Pancreas (tissue), 10 donors: ENCODE measurements at regions not wholly inside any gene's neighbourhood (a gene's known extent, or its start where the extent isn't known, plus 50 kb on each side); places are given as distances from the start of the nearest gene placed in this dataset.

Experiments
- ATAC-seq, 4 donors: fragments of 200-7000 bp; cut with Tn5 transposase; one replicate each; pipeline versions ENCODE4 v1.8.0 to v1.9.1; 2020; ENCODE audit warnings: mild to moderate bottlenecking in 4 of 4, moderate library complexity in 4 of 4
- DNase-seq, 6 donors: peaks; one replicate each; pipeline ENCODE4 v3.0.0-alpha.2; 2020
- FAIRE-seq: peaks from 2 replicates; lab custom pipeline; 2012; peaks lifted over from hg19 to GRCh38; lab: Jason Lieb, UNC
- H3K27ac ChIP-seq, 4 donors: fragments of 200-600 bp; sonication (generic); 1 replicate in 3 of 4; 2 replicates in 1 of 4; pipeline versions ENCODE4 v1.5.0 to v1.8.0; 2020
- H3K27me3 ChIP-seq, 4 donors: fragments of 200-600 bp; one replicate each; pipeline ENCODE4 v1.8.0; 2021
- H3K36me3 ChIP-seq, 3 donors: fragments of 200-600 bp; sonication (generic) in 1 of 3; one replicate each; pipeline versions ENCODE4 v1.5.0 to v1.8.0; 2020 to 2021
- H3K4me1 ChIP-seq, 3 donors: fragments of 200-600 bp; one replicate each; pipeline ENCODE4 v1.8.0; 2021
- H3K4me3 ChIP-seq, 4 donors: fragments of 200-600 bp; sonication (generic) in 2 of 4; one replicate each; pipeline versions ENCODE4 v1.5.0 to v1.8.0; 2020 to 2021
- H3K9me3 ChIP-seq, 4 donors: fragments of 200-600 bp; one replicate each; pipeline ENCODE4 v1.8.0; 2021
- CTCF ChIP-seq, 4 donors: fragments of 200-600 bp; sonication (generic) in 3 of 4; IDR thresholded peaks; one replicate each; pipeline versions ENCODE4 v1.5.0 to v1.8.0; 2021; ENCODE audit warnings: antibody characterized with exemption in 4 of 4
- whole genome bisulfite sequencing, 2 donors: extraction: QIAGEN DNeasy Blood & Tissue Kit; methylation state at CpG; one replicate each; pipeline ENCODE4 v1.1.7; 2013; 5-methylcytosine and 5-hydroxymethylcytosine counted together
- intact Hi-C, 3 donors: fragments of 100-400 bp; cut with DNase I; formaldehyde crosslinking; loops; one replicate each; pipeline versions ENCODE4 v1.11.1 to v1.14.2; 2022
- donor health status: healthy with polysubstance abuse.
- donor health status: DM: no; HTN: no; CAD: no; lungs with moderate emphysema.
- donor health status: DM: no; HTN: no; CAD: no.
- donor health status: control.
- donor health status: control.
- donor health status: Bipolar disorder and iron deficiency.
- donor health status: DM: yes; HTN: yes; CAD: no.
- donor health status: DM: no; HTN: no; CAD: no.
- donor health status: DM: no; HTN: no; CAD: no.
- donor health status: DM: yes; HTN: yes; CAD: no.

DNA sequence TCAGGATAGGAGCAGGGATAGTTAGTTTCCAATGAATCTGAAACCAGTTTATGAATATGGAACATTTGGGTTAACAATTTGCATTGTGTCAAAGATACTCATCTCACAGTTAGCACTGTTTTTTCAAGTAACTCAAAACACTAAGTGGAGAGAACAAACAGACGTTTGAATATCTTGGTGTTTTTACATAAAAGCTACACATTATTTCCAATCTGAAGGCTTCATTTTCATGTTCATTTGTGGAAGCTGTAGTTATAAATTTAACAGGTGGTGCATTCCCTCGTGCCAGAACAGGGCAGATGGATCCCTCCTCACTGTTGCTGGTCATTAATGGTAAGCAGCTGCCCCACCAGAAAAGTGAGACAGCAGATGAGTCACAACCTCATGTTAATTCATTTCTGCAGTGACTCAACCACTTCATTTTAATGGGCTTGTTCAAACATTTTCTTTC lies 286.9 kb downstream of the TMX3 start:
- Histone ChIP-seq H3K9me3 (no peaks in the 10 kb centered on the region), H3K4me1 (no peaks in the 10 kb centered on the region), H3K27ac (no peak overlapping the region), H3K36me3 (no peaks in the 10 kb centered on the region), H3K27me3 (no peaks in the 10 kb centered on the region), H3K4me3 (no peak overlapping the region)
- WGBS, 2 donors, result 31 to 51% methylated on average over 2 of the region's 2 CpGs
- ATAC-seq, result peak in 1 of 4 donors; percentile 22
- intact Hi-C loops, result no loop called here
- FAIRE-seq, result no peak
- TF ChIP-seq CTCF (IDR thresholded peaks at IDR 0.05), result no peak
- DNase-seq, result no peak

DNA sequence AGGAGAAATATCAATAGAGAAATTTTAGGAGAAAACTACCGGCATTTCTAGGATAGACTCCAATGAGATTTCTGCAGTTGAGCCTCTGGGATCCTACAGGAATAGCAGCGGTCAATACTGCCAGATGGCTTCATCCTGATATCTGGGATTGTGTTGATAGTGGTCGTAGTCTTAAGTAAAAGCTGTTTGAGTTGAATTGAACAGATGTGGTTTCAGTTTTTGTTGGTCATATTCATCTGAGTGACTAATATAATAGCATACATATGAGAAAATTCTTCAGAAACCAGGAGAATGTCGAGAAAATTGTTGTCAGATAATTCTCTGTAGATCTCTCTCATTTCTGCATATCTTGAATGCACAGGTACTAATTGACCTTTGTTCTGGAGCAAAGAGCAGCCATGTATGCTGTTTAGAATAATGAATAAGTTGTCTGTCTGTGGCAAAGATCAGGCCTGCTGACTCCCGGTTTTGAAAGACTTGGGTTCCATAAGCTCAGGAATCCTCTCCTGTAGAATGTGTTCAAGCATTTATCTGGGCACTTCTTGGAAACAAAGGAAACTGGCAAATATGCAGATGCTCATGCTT lies 288.1 kb downstream of the TMX3 start:
- no peak overlapping the region for H3K27ac ChIP-seq
- no peak for TF ChIP-seq CTCF (IDR thresholded peaks at IDR 0.05)
- H3K4me3 ChIP-seq, result no peak overlapping the region
- no peaks in the 10 kb centered on the region for H3K9me3 ChIP-seq
- WGBS, 2 donors, result 54 to 55% methylated on average over 5 of the region's 5 CpGs
- H3K4me1 ChIP-seq, result no peaks in the 10 kb centered on the region
- FAIRE-seq (no peak), DNase-seq (no peak), ATAC-seq (no peak)
- intact Hi-C loops, result no loop called here
- H3K36me3 ChIP-seq, result no peaks in the 10 kb centered on the region
- no peaks in the 10 kb centered on the region for H3K27me3 ChIP-seq

- ATAC-seq (no peak), DNase-seq (no peak), FAIRE-seq (no peak)
- no peak overlapping the region for H3K27ac ChIP-seq
- no peaks in the 10 kb centered on the region for H3K27me3 ChIP-seq
- no peak overlapping the region for H3K4me3 ChIP-seq
- no peak for TF ChIP-seq CTCF (IDR thresholded peaks at IDR 0.05)
- WGBS, 2 donors, result 62 to 67% methylated on average over 5 of the region's 5 CpGs
- H3K36me3 ChIP-seq, result no peaks in the 10 kb centered on the region
- intact Hi-C loops, result no loop called here
- H3K9me3 ChIP-seq, result no peaks in the 10 kb centered on the region
- no peaks in the 10 kb centered on the region for H3K4me1 ChIP-seq
These were observed 296.0 kb downstream of the TMX3 start for GRCh38 chr18:68418881-68419280.

DNA sequence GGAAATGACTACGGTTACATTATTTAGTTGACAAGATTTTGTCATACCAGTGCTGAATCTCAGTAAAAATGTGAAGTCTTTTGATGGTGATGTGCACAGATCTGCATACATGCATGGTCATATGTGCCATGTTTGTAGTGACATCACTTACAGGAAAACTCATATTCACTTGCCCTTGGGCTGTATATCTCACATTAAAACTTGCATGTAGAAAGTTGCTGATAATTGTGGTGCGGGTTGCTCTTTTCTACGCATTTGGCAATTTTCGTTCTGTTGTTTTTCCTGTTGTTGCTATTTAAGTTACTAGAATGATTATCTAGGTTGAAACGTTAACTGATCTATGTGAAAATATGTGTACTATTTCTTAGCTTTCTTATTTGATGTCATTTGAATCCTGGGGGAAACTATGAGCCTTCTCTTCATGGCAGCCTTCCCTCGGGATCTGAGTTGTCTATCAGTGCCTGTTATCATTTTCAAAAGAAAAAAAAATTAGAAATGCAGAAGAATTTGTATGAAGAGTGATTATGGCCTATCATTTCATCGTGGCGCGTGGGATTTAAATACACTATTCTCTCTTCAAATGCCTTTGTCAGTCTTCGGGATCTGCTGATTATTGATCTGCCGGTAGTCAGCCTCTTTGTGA lies 296.6 kb downstream of the TMX3 start:
- Histone ChIP-seq H3K4me1 (no peaks in the 10 kb centered on the region), H3K27me3 (no peaks in the 10 kb centered on the region), H3K4me3 (no peak overlapping the region), H3K27ac (no peak overlapping the region), H3K36me3 (no peaks in the 10 kb centered on the region), H3K9me3 (no peaks in the 10 kb centered on the region)
- no peak for FAIRE-seq
- intact Hi-C loops, result no loop called here
- no peak for ATAC-seq
- 68 to 72% methylated on average over 11 of the region's 11 CpGs for WGBS, 2 donors
- TF ChIP-seq CTCF (IDR thresholded peaks at IDR 0.05), result no peak
- no peak for DNase-seq

- DNase-seq (no peak), FAIRE-seq (no peak), ATAC-seq (no peak)
- Histone ChIP-seq H3K9me3 (no peaks in the 10 kb centered on the region), H3K36me3 (no peaks in the 10 kb centered on the region), H3K4me3 (no peak overlapping the region), H3K27me3 (no peaks in the 10 kb centered on the region), H3K4me1 (no peaks in the 10 kb centered on the region), H3K27ac (no peak overlapping the region)
- intact Hi-C loops, result no loop called here
- TF ChIP-seq CTCF (IDR thresholded peaks at IDR 0.05), result no peak
- WGBS, 2 donors, result 41 to 50% methylated on average over 3 of the region's 3 CpGs
These were observed 297.1 kb downstream of the TMX3 start for GRCh38 chr18:68417826-68418225.
